Transverse colon (tissue), 3 donors: ENCODE measurements at regions not wholly inside any gene's neighbourhood (a gene's known extent, or its start where the extent isn't known, plus 50 kb on each side); places are given as distances from the start of the nearest gene placed in this dataset.

Source experiments
- CTCF ChIP-seq, 5 experiments: fragments of 200-600 bp in 3 of 5; fragments of 450-650 bp in 2 of 5; sonication (generic) in 3 of 5; IDR thresholded peaks; 1 replicate in 2 of 5; 2 replicates in 3 of 5; pipeline ENCODE4 v1.5.1; 2016 to 2017; ENCODE audit warnings: antibody characterized with exemption in 5 of 5, inconsistent platforms in 3 of 5, mild to moderate bottlenecking in 2 of 5, moderate library complexity in 1 of 5
- EP300 ChIP-seq: sonication (generic); formaldehyde crosslinking; IDR thresholded peaks from one replicate; pipeline ENCODE4 v1.6.1; 2017; ENCODE audit warnings: antibody characterized with exemption, low read depth

GRCh38 chr3:178406206-178406605 is 130.0 kb upstream of the KCNMB2 start:
- TF ChIP-seq EP300: no peak
- TF ChIP-seq CTCF (IDR thresholded peaks at IDR 0.05): no peak
